Stimulated activated effector memory CD8-positive, alpha-beta T cell treated with anti-CD3 and anti-CD28 coated beads, Interleukin-12 subunit alpha, Interleukin-12 subunit beta, amount 100 ng/mL, for 72 hours (primary cell): ENCODE measurements at regions not wholly inside any gene's neighbourhood (a gene's known extent, or its start where the extent isn't known, plus 50 kb on each side); places are given as distances from the start of the nearest gene placed in this dataset.

Experiments
- ATAC-seq: fragments of 150-1000 bp; cut with Tn5 transposase; 2 replicates; pipeline ENCODE4 v1.10.0; 2021
- DNase-seq, 2 donors: peaks; one replicate each; pipeline ENCODE4 v3.0.0; 2021 to 2022; ENCODE audit warnings: low spot score in 2 of 2
- H3K27ac Mint-ChIP-seq: one replicate; pipeline ENCODE4 v1.8.0; 2022; ENCODE audit warnings: mild to moderate bottlenecking, mixed read lengths
- H3K36me3 Mint-ChIP-seq: one replicate; pipeline ENCODE4 v1.8.0; 2022; ENCODE audit warnings: mild to moderate bottlenecking, mixed read lengths
- H3K4me1 Mint-ChIP-seq: one replicate; pipeline ENCODE4 v1.8.0; 2022; ENCODE audit warnings: mixed read lengths
- H3K4me3 Mint-ChIP-seq: one replicate; pipeline ENCODE4 v1.8.0; 2022; ENCODE audit warnings: mild to moderate bottlenecking, mixed read lengths
- H3K9me3 Mint-ChIP-seq: one replicate; pipeline ENCODE4 v1.8.0; 2022; ENCODE audit warnings: mixed read lengths

DNA sequence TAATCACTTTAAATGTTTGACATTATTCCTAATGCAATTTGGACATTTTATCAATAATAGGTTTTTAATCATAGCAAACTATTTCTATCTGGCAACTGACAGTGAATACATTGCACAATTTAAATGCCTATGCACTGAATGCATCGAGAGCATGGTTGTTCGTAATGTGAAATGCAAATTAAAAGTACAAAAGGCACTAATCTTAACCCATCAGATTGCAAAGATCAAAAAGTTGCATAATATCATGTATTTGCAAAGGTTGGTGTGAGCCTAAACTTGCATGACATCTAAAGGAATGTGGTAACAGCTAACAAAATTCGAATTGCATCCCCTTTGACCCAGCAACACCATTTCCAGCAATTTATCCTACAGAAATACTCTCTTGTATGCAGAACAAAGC is 469.9 kb upstream of the IRAK1BP1 start:
- Mint-ChIP-seq H3K4me1 (no peaks in the 10 kb centered on the region), H3K4me3 (no peak overlapping the region), H3K9me3 (peaks cover 7% of the 10 kb centered on the region), H3K27ac (no peak overlapping the region), H3K36me3 (no peaks in the 10 kb centered on the region)
- DNase-seq, result no peak
- ATAC-seq, result no peak

- DNase-seq (no peak), ATAC-seq (no peak)
- H3K9me3 Mint-ChIP-seq, result peaks cover 7% of the 10 kb centered on the region
- no peak overlapping the region for H3K27ac Mint-ChIP-seq
- no peaks in the 10 kb centered on the region for H3K36me3 Mint-ChIP-seq
- H3K4me3 Mint-ChIP-seq, result no peak overlapping the region
- H3K4me1 Mint-ChIP-seq, result no peaks in the 10 kb centered on the region
These were observed 469.1 kb upstream of the IRAK1BP1 start for GRCh38 chr6:78398292-78398691.

DNA sequence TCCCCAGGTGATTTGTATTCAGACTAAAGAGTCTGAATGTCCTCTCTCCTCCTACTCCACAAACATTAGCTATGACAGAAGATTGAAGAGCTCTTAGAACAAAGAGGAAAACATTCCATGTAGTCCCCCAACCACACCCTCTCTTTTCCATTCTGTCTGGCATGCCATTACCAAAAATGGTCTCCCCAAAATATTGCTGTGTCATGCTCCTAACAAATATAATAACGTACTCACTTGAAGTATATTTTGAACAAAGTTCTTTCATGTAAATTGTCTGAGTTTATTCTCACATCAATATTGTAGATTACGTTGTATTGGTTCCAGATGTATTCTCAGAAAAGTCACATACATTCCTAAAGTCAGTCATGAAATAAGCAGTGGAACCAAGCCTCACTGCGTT is 467.3 kb upstream of the IRAK1BP1 start:
- Mint-ChIP-seq H3K4me3 (no peak overlapping the region), H3K9me3 (peaks cover 10% of the 10 kb centered on the region), H3K27ac (no peak overlapping the region), H3K4me1 (no peaks in the 10 kb centered on the region), H3K36me3 (no peaks in the 10 kb centered on the region)
- no peak for DNase-seq
- no peak for ATAC-seq

DNA sequence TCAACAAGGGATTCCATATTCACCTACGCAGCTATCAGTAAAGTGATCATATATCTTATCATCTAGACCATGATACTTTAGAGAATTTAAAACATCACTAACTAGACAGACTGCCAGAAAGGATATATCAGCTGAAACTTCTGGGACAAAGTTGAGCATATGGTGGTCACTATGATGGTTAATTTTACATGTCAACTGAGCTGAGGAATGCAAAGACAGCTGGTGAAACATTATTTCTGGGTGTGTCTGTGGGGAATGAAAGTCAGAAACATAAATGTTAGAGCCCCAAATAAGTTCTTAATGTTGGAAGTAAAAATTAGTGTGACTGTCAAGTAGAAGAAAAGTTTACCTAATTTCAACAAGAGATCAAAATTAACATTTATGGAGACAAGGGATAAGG is 440.0 kb upstream of the IRAK1BP1 start:
- no peaks in the 10 kb centered on the region for H3K36me3 Mint-ChIP-seq
- H3K4me1 Mint-ChIP-seq, result no peaks in the 10 kb centered on the region
- DNase-seq (no peak), ATAC-seq (no peak)
- no peak overlapping the region for H3K4me3 Mint-ChIP-seq
- peaks cover 9% of the 10 kb centered on the region for H3K9me3 Mint-ChIP-seq
- H3K27ac Mint-ChIP-seq, result no peak overlapping the region

- ATAC-seq (no peak), DNase-seq (no peak)
- Mint-ChIP-seq H3K27ac (no peak overlapping the region), H3K4me1 (no peaks in the 10 kb centered on the region), H3K9me3 (peaks cover 5% of the 10 kb centered on the region), H3K36me3 (no peaks in the 10 kb centered on the region), H3K4me3 (no peak overlapping the region)
These were observed 436.8 kb upstream of the IRAK1BP1 start for GRCh38 chr6:78430521-78430920.

DNA sequence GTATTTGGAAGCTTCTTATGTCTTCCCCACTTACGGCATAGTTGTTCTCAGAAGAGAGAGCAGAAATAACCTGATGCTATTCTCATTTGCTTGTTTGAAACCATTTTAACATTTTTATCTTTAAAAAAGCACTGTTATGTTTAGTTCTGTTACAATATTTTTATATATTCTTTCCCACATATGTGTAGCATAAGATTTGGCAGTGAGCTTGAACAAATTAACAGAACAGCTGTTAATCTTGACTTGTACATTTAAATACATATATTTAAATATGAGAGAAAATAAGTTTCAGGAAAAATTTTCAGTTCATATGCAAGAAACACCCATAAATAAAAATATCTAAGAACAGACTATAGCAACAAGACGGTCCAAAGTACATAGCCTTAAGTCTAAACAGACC is 431.7 kb upstream of the IRAK1BP1 start:
- Mint-ChIP-seq H3K9me3 (peaks cover 7% of the 10 kb centered on the region), H3K27ac (no peak overlapping the region), H3K4me1 (no peaks in the 10 kb centered on the region), H3K36me3 (no peaks in the 10 kb centered on the region), H3K4me3 (no peak overlapping the region)
- DNase-seq (no peak), ATAC-seq (no peak)

- Mint-ChIP-seq H3K4me3 (no peak overlapping the region), H3K36me3 (no peaks in the 10 kb centered on the region), H3K4me1 (no peaks in the 10 kb centered on the region), H3K27ac (no peak overlapping the region), H3K9me3 (peaks cover 7% of the 10 kb centered on the region)
- DNase-seq, result no peak
- ATAC-seq, result no peak
These were observed 431.0 kb upstream of the IRAK1BP1 start for GRCh38 chr6:78436335-78436734.

DNA sequence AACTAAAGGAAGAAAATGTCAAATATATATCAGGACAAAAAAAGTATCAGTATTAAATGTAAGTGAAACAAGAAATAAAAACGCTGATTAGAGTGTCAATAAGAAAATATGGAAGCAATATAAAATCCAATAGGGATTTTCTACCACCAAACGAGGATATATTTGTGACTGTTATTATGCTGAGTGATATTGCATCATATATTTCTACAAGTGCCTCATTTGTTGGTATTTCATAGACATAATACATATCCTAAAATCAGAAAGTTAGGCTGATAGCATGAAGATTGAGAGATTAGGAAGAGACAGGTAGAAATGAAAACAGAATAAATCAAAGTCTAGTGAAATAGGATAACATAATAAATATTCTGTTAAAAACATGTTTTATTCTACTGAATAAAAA is 429.2 kb upstream of the IRAK1BP1 start:
- DNase-seq (no peak), ATAC-seq (no peak)
- peaks cover 7% of the 10 kb centered on the region for H3K9me3 Mint-ChIP-seq
- no peaks in the 10 kb centered on the region for H3K36me3 Mint-ChIP-seq
- no peaks in the 10 kb centered on the region for H3K4me1 Mint-ChIP-seq
- no peak overlapping the region for H3K4me3 Mint-ChIP-seq
- no peak overlapping the region for H3K27ac Mint-ChIP-seq

- Mint-ChIP-seq H3K4me1 (no peaks in the 10 kb centered on the region), H3K9me3 (peaks cover 14% of the 10 kb centered on the region), H3K27ac (no peak overlapping the region), H3K36me3 (no peaks in the 10 kb centered on the region), H3K4me3 (no peak overlapping the region)
- ATAC-seq (no peak), DNase-seq (no peak)
These were observed 406.6 kb upstream of the IRAK1BP1 start for GRCh38 chr6:78460711-78461110.

DNA sequence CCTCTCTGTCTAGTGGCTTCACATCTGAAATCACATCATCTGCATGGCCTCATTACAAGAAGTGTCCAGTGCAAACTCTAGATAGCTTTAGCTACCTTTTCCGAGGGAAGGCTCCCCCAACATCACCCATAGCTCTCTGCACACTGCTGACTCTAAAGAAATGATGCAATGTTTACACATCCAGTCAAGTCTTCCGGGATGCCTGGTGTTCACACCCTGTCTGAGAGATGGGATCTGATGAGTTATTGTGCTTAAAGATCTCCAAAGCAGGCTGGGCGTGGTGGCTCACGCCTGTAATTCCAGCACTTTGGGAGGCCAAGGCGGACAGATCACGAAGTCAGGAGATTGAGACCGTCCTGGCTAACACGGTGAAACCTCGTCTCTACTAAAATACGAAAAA is 404.6 kb upstream of the IRAK1BP1 start:
- DNase-seq (no peak), ATAC-seq (no peak)
- Mint-ChIP-seq H3K4me3 (no peak overlapping the region), H3K36me3 (no peaks in the 10 kb centered on the region), H3K4me1 (no peaks in the 10 kb centered on the region), H3K27ac (no peak overlapping the region), H3K9me3 (peaks cover 10% of the 10 kb centered on the region)

- ATAC-seq (no peak), DNase-seq (no peak)
- no peaks in the 10 kb centered on the region for H3K36me3 Mint-ChIP-seq
- no peak overlapping the region for H3K4me3 Mint-ChIP-seq
- H3K4me1 Mint-ChIP-seq, result no peaks in the 10 kb centered on the region
- H3K9me3 Mint-ChIP-seq, result peaks cover 8% of the 10 kb centered on the region
- no peak overlapping the region for H3K27ac Mint-ChIP-seq
These were observed 402.2 kb upstream of the IRAK1BP1 start for GRCh38 chr6:78465059-78465634.

DNA sequence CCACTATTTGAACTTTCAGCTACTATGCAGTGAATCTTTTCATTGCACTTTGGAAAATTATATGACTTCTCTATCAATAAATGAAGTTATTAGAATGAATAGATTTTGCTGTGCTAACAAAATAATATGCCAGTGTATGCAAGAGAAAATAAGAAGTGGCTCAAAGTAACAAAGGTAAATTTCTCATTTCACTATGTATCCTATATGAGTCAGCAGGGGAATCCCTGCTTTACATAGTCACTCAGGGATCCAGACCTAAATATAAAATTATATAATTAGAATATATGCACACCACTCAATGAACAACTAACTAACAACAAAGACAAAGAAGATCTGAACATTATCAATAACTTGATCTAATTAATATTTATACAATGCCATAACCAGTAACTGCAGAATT is 390.8 kb upstream of the IRAK1BP1 start:
- Mint-ChIP-seq H3K9me3 (peaks cover 15% of the 10 kb centered on the region), H3K4me3 (no peak overlapping the region), H3K36me3 (no peaks in the 10 kb centered on the region), H3K4me1 (no peaks in the 10 kb centered on the region), H3K27ac (no peak overlapping the region)
- ATAC-seq (no peak), DNase-seq (no peak)

DNA sequence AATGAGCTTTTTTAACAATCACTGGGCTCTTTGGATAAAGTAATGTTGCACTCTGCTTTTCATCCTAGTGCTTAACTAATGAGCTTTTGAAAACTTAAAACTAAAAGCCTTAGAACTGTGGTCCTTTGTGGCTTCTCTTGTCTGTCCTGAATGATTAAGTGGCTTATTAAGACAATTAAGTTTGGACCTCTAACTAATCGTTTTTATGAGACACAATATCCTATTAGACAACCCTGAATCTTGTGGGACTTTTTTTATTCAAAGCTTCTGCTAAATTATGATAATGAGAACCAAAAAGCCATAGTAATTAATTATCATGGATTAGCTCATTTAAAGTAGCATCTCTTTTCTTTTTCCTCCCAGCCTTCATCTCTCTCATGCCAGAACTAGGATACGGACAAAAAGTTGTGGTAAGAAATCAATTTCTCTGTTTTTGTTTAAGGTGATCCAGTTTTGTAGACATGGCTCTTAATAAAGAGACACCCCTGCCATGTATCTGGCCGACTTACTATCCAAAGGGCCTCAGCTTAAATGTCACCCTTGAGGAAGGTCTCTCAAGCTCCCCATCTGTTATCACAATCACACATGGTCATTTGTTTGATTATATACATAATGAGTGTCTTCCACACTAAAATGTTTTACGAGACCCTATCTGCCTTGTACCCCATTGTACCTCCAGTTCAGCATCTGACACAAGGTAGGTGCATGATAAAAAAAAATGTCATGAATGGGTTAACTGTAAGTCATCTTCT is 384.4 kb upstream of the IRAK1BP1 start:
- Mint-ChIP-seq H3K36me3 (no peaks in the 10 kb centered on the region), H3K27ac (no peak overlapping the region), H3K4me1 (no peaks in the 10 kb centered on the region), H3K9me3 (peaks cover 12% of the 10 kb centered on the region), H3K4me3 (no peak overlapping the region)
- DNase-seq (no peak), ATAC-seq (no peak)

DNA sequence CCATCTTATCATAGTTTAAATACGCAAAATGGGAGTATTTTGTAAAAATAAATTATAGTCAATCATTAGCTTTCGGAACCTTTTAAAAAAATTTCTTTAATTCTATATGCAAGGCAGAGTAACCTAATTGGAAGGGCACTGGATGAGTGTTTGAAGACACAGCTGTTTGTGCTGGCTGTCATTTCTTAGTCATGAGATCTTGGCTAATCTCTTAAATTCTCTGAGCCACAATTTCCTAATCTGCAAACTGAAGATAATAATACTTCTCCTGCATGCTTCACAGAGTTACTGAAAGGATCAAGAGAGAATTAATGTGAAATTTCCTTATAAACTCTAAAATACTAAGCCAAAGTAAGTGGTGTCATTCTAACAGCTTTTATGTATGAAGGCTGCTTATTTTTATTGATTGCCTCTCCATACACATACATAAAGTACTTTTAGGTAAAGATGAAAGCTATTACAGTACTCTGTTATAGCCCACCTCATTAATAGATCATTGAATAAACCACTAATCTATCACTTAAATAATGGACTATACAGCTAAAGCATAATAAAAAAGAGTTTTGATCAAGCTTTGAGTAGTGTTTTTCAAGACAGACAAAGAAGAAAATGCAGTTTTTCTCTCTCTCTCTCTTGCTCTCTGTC is 383.7 kb upstream of the IRAK1BP1 start:
- DNase-seq (no peak), ATAC-seq (no peak)
- peaks cover 8% of the 10 kb centered on the region for H3K9me3 Mint-ChIP-seq
- no peak overlapping the region for H3K4me3 Mint-ChIP-seq
- H3K27ac Mint-ChIP-seq, result no peak overlapping the region
- H3K4me1 Mint-ChIP-seq, result no peaks in the 10 kb centered on the region
- no peaks in the 10 kb centered on the region for H3K36me3 Mint-ChIP-seq

GRCh38 chr6:78484198-78485064 is 382.9 kb upstream of the IRAK1BP1 start:
- Mint-ChIP-seq H3K27ac (no peak overlapping the region), H3K9me3 (peaks cover 7% of the 10 kb centered on the region), H3K4me3 (no peak overlapping the region), H3K4me1 (no peaks in the 10 kb centered on the region), H3K36me3 (no peaks in the 10 kb centered on the region)
- ATAC-seq (no peak), DNase-seq (no peak)
